IMR-90 (cell line): ENCODE measurements at regions not wholly inside any gene's neighbourhood (a gene's known extent, or its start where the extent isn't known, plus 50 kb on each side); places are given as distances from the start of the nearest gene placed in this dataset.
"Not testable (repeated sequence)": the region's sequence is repeated elsewhere in the genome, so short reads cannot be mapped to it uniquely, and the experiment has no call there.

Experiments used
- ATAC-seq: fragments of 200-7000 bp; cut with Tn5 transposase; 2 replicates; pipeline ENCODE4 v1.9.1; 2020; ENCODE audit warnings: low read depth, mild to moderate bottlenecking, moderate library complexity
- BruUV-seq: library from RNA; stranded (reverse); fragments of 400-500 nt; replicated peaks from 2 replicates; lab custom pipeline; 2021; lab: Mats Ljungman, UMichigan
- CTCF ChIA-PET: fragments of 300-600 bp; formaldehyde crosslinking; extraction: SDS; loops from one replicate; lab custom pipeline; 2021; ENCODE audit warnings: antibody characterized with exemption; lab: Yijun Ruan, JAX
- POLR2A ChIA-PET: fragments of 300-600 bp; sonication (Branson Sonifier 250); formaldehyde crosslinking; loops from one replicate; lab custom pipeline; 2022; ENCODE audit warnings: antibody characterized with exemption; ENCODE audit not compliant: unreplicated experiment; lab: Charles Lee
- DNase-seq: peaks from one replicate; pipeline ENCODE4 v3.0.0; 2013
- H2AFZ ChIP-seq: replicated peaks from 2 replicates; pipeline ENCODE3; 2013; ENCODE audit warnings: low read length, mild to moderate bottlenecking; ENCODE audit not compliant: poor library complexity
- H2AK5ac ChIP-seq: 2 replicates; pipeline ENCODE4 v1.6.1; 2013; ENCODE audit warnings: low read depth, low read length, inconsistent platforms
- H2AK9ac ChIP-seq: replicated peaks from 2 replicates; pipeline ENCODE3; 2013; ENCODE audit warnings: mild to moderate bottlenecking, low read depth, low read length, moderate library complexity; ENCODE audit not compliant: poor library complexity
- H2BK120ac ChIP-seq: 2 replicates; pipeline ENCODE4 v1.6.1; 2013; ENCODE audit warnings: low read depth, low read length, inconsistent platforms
- H2BK15ac ChIP-seq: 3 replicates; pipeline ENCODE4 v1.6.1; 2013; ENCODE audit warnings: low read depth, low read length, inconsistent platforms
- H2BK20ac ChIP-seq: 2 replicates; pipeline ENCODE4 v1.6.1; 2013; ENCODE audit warnings: low read depth, mild to moderate bottlenecking, inconsistent platforms, low read length, moderate library complexity
- H2BK5ac ChIP-seq: 2 replicates; pipeline ENCODE4 v1.6.1; 2013; ENCODE audit warnings: mild to moderate bottlenecking, low read depth, low read length, inconsistent platforms; ENCODE audit not compliant: poor library complexity, severe bottlenecking
- H3K14ac ChIP-seq: replicated peaks from 2 replicates; pipeline ENCODE4 v1.6.1; 2013; ENCODE audit warnings: low read depth, low read length, inconsistent platforms
- H3K18ac ChIP-seq: 2 replicates; pipeline ENCODE4 v1.6.1; 2013; ENCODE audit warnings: low read depth, low read length, control low read depth
- H3K23ac ChIP-seq: 2 replicates; pipeline ENCODE4 v1.6.1; 2013; ENCODE audit warnings: low read depth, low read length, inconsistent platforms
- H3K27ac ChIP-seq: 2 replicates; pipeline ENCODE4 v1.5.1; 2013; ENCODE audit warnings: mild to moderate bottlenecking, control low read depth, low read length; ENCODE audit not compliant: insufficient read depth
- H3K27me3 ChIP-seq: 2 replicates; pipeline ENCODE4 v1.6.1; 2013; ENCODE audit warnings: low read length; ENCODE audit not compliant: control insufficient read depth, insufficient read depth
- H3K36me3 ChIP-seq: 2 replicates; pipeline ENCODE4 v1.6.1; 2013; ENCODE audit warnings: low read length, mixed read lengths; ENCODE audit not compliant: control insufficient read depth, insufficient read depth
- H3K4ac ChIP-seq: 2 replicates; pipeline ENCODE4 v1.6.1; 2013; ENCODE audit warnings: low read depth, low read length, inconsistent platforms
- H3K4me1 ChIP-seq: 2 replicates; pipeline ENCODE4 v1.6.1; 2013; ENCODE audit warnings: low read length, mixed read lengths; ENCODE audit not compliant: control insufficient read depth, insufficient read depth
- H3K4me2 ChIP-seq: 2 replicates; pipeline ENCODE4 v1.6.1; 2013; ENCODE audit warnings: low read depth, mild to moderate bottlenecking, control low read depth, low read length, moderate library complexity
- H3K4me3 ChIP-seq: 2 replicates; pipeline ENCODE4 v1.5.1; 2013; ENCODE audit warnings: low read depth, mild to moderate bottlenecking, control low read depth, low read length, moderate library complexity; ENCODE audit not compliant: insufficient read depth
- H3K56ac ChIP-seq: 2 replicates; pipeline ENCODE4 v1.6.1; 2013; ENCODE audit warnings: low read length, inconsistent platforms; ENCODE audit not compliant: insufficient read depth; ENCODE audit errors: extremely low read depth
- H3K79me1 ChIP-seq, 2 experiments: 2 replicates each; pipeline ENCODE4 v1.6.1; 2013; ENCODE audit warnings: low read length in 2 of 2, inconsistent platforms in 1 of 2, low read depth in 1 of 2
- H3K9ac ChIP-seq: 2 replicates; pipeline ENCODE4 v1.6.1; 2013; ENCODE audit warnings: low read depth, low read length, control low read depth
- H3K9me1 ChIP-seq: 2 replicates; pipeline ENCODE4 v1.6.1; 2013; ENCODE audit warnings: low read length, inconsistent platforms; ENCODE audit not compliant: insufficient read depth
- H3K9me3 ChIP-seq: 2 replicates; pipeline ENCODE4 v1.6.1; 2013; ENCODE audit warnings: low read length; ENCODE audit not compliant: control insufficient read depth, insufficient read depth
- H4K20me1 ChIP-seq: 2 replicates; pipeline ENCODE4 v1.6.1; 2013; ENCODE audit warnings: low read length, inconsistent platforms; ENCODE audit not compliant: insufficient read depth
- H4K5ac ChIP-seq: 2 replicates; pipeline ENCODE4 v1.6.1; 2013; ENCODE audit warnings: mild to moderate bottlenecking, low read depth, low read length, control low read depth
- H4K8ac ChIP-seq, 2 experiments: 2 replicates each; pipeline ENCODE4 v1.6.1; 2013; ENCODE audit warnings: low read depth in 2 of 2, low read length in 2 of 2, control low read depth in 1 of 2, inconsistent platforms in 1 of 2
- H4K91ac ChIP-seq: 2 replicates; pipeline ENCODE4 v1.6.1; 2013; ENCODE audit warnings: low read depth, low read length, inconsistent platforms; ENCODE audit not compliant: insufficient read depth
- CHD1 ChIP-seq: IDR thresholded peaks from 2 replicates; pipeline ENCODE4 v1.6.1; 2012; ENCODE audit warnings: low read depth, low read length, improper control_type of control experiment
- CTCF ChIP-seq: conservative IDR thresholded peaks from 2 replicates; pipeline ENCODE4 v1.5.1; 2012; ENCODE audit warnings: mild to moderate bottlenecking, low read depth, low read length, improper control_type of control experiment
- FOS ChIP-seq: fragments of 150-350 bp; IDR thresholded peaks from 2 replicates; pipeline ENCODE4 v1.6.1; 2016; ENCODE audit warnings: low read depth, low read length
- MAFK ChIP-seq: IDR thresholded peaks from 2 replicates; pipeline ENCODE4 v1.6.1; 2012; ENCODE audit warnings: low read depth, low read length, improper control_type of control experiment
- NFE2L2 ChIP-seq: fragments of 150-350 bp; IDR thresholded peaks from 2 replicates; pipeline ENCODE4 v1.6.1; 2016; ENCODE audit warnings: low read depth, mild to moderate bottlenecking, low read length
- USF2 ChIP-seq: fragments of 150-350 bp; IDR thresholded peaks from 2 replicates; pipeline ENCODE4 v1.6.1; 2017; ENCODE audit warnings: mild to moderate bottlenecking, antibody characterized with exemption, low read length, low read depth
- WGBS, 2 experiments: methylation state at CpG; one replicate each; pipeline versions ENCODE4 v1.1.5 to v1.1.7; 2013; ENCODE audit warnings: missing lambda C conversion rate in 2 of 2; ENCODE audit not compliant: insufficient read length in 1 of 2; ENCODE audit errors: extremely low coverage in 2 of 2; 5-methylcytosine and 5-hydroxymethylcytosine counted together
- dilution Hi-C: fragments of 300-500 bp; cut with HindIII; formaldehyde crosslinking; loops from one replicate; pipeline ENCODE4 v1.14.3; 2018; ENCODE audit warnings: low sequenced_read_pairs; ENCODE audit not compliant: unreplicated experiment
- in situ Hi-C: fragments of 300-500 bp; cut with MboI; formaldehyde crosslinking; loops from 3 replicates; pipeline ENCODE4 v1.14.3; 2019; ENCODE audit warnings: low sequenced_read_pairs, inconsistent platforms, mixed read lengths
- intact Hi-C: fragments of 100-400 bp; cut with micrococcal nuclease; formaldehyde crosslinking; loops from 2 replicates; pipeline ENCODE4 v1.10.0; 2022

- Histone ChIP-seq H2BK5ac (no peak overlapping the region), H3K4me2 (no peak overlapping the region), H2BK20ac (no peak overlapping the region), H3K27me3 (no peaks in the 10 kb centered on the region), H2BK15ac (no peak overlapping the region), H2BK120ac (no peak overlapping the region), H3K4ac (no peak overlapping the region), H3K23ac (no peak overlapping the region), H4K5ac (no peak overlapping the region), H3K9me3 (peaks cover 7% of the 10 kb centered on the region; the same call in 1 of the 2 replicates), H3K36me3 (no peaks in the 10 kb centered on the region), H4K91ac (no peak overlapping the region), H3K9ac (no peak overlapping the region), H3K27ac (no peak overlapping the region), H3K79me1 (no peaks in the 10 kb centered on the region), H3K14ac (no peak overlapping the region), H2AFZ (no peak overlapping the region), H3K4me3 (no peak overlapping the region), H3K9me1 (no peaks in the 10 kb centered on the region), H3K4me1 (no peaks in the 10 kb centered on the region), H2AK9ac (no peak overlapping the region), H4K20me1 (no peaks in the 10 kb centered on the region), H3K18ac (no peak overlapping the region), H4K8ac (no peak overlapping the region), H2AK5ac (no peak overlapping the region), H3K56ac (no peak overlapping the region)
- ChIA-PET POLR2A (no interaction called here), CTCF (no interaction called here)
- BruUV-seq = no TSS peak
- dilution Hi-C loops = no loop called here
- ATAC-seq (no peak), DNase-seq (no peak)
- in situ Hi-C loops = no loop called here
- TF ChIP-seq CTCF (no peak), USF2 (no peak), FOS (no peak), MAFK (no peak), CHD1 (no peak), NFE2L2 (no peak)
- 43% methylated on average over 2 of the region's 6 CpGs; no CpG with 5 or more reads in 1 of the 2 experiments for WGBS, 2 experiments
- intact Hi-C loops = no loop called here
These were observed 1629.5 kb upstream of the GOT2 start for GRCh38 chr16:60363566-60363965.

- H4K5ac ChIP-seq, H3K14ac ChIP-seq, H2AFZ ChIP-seq, H2AK5ac ChIP-seq, H3K9me1 ChIP-seq, H2BK120ac ChIP-seq, H3K4me3 ChIP-seq, H2BK15ac ChIP-seq, H3K27me3 ChIP-seq, H3K4me2 ChIP-seq, H3K79me1 ChIP-seq, DNase-seq, intact Hi-C loops, ATAC-seq, dilution Hi-C loops, H3K18ac ChIP-seq, H3K23ac ChIP-seq, H4K8ac ChIP-seq, POLR2A ChIA-PET, BruUV-seq, H3K9me3 ChIP-seq, H3K4me1 ChIP-seq, CTCF ChIA-PET, H2BK20ac ChIP-seq, H3K4ac ChIP-seq, H3K36me3 ChIP-seq, H2BK5ac ChIP-seq, H3K56ac ChIP-seq, H4K20me1 ChIP-seq, H4K91ac ChIP-seq, H3K9ac ChIP-seq, in situ Hi-C loops, H3K27ac ChIP-seq, H2AK9ac ChIP-seq: not testable (repeated sequence)
- WGBS, 2 experiments = 92% methylated on average over 7 of the region's 13 CpGs; no CpG with 5 or more reads in 1 of the 2 experiments
These were observed 1625.8 kb upstream of the GOT2 start for GRCh38 chr16:60359866-60360265.
